K562 (cell line): ENCODE measurements at regions not wholly inside any gene's neighbourhood (a gene's known extent, or its start where the extent isn't known, plus 50 kb on each side); places are given as distances from the start of the nearest gene placed in this dataset.

Experiments used
- ATAC-seq: fragments of 200-7000 bp; cut with Tn5 transposase; 3 replicates; pipeline ENCODE4 v1.9.1; 2020; ENCODE audit warnings: moderate library complexity
- BruUV-seq: library from RNA; stranded (reverse); fragments of 400-500 nt; replicated peaks from 2 replicates; lab custom pipeline; 2021; lab: Mats Ljungman, UMichigan
- CTCF ChIA-PET: fragments of 300-600 bp; formaldehyde crosslinking; extraction: SDS; loops from one replicate; lab custom pipeline; 2021; ENCODE audit warnings: low intra/inter-chr PET ratio; lab: Yijun Ruan, JAX
- POLR2A ChIA-PET: fragments of 300-600, 350-650 bp; sonication (Branson Sonifier 250); formaldehyde crosslinking; extraction: SDS; loops from one replicate; lab custom pipeline; 2021; ENCODE audit warnings: antibody characterized with exemption, inconsistent platforms; lab: Yijun Ruan, JAX
- DNase-seq, 4 experiments: peaks; one replicate each; pipeline versions ENCODE4 v3.0.0 to v3.0.0-alpha.2; 2011 to 2018; ENCODE audit warnings: low spot score in 3 of 4, mixed read lengths in 3 of 4; ENCODE audit errors: extremely low read depth in 1 of 4
- FAIRE-seq: peaks from 2 replicates; lab custom pipeline; 2011; peaks lifted over from hg19 to GRCh38; lab: Jason Lieb, UNC
- H2AFZ ChIP-seq: 2 replicates; pipeline ENCODE4 v1.6.0; 2011; ENCODE audit warnings: low read depth, low read length, control low read depth, inconsistent platforms
- H3K27ac ChIP-seq: fragments of 200-600 bp; 3 replicates; pipeline ENCODE4 v1.8.0; 2011; ENCODE audit warnings: low read depth, mild to moderate bottlenecking, control low read depth, inconsistent platforms, low read length, moderate library complexity, mixed read lengths; ENCODE audit errors: extremely low read depth
- H3K27me3 ChIP-seq, 2 experiments: fragments of 300-600 bp in 1 of 2; 2 replicates in 1 of 2; 3 replicates in 1 of 2; pipeline versions ENCODE4 v1.6.0 to v1.8.0; 2011; ENCODE audit warnings: inconsistent platforms in 2 of 2, low read length in 2 of 2, mild to moderate bottlenecking in 1 of 2, mixed read lengths in 1 of 2, moderate library complexity in 1 of 2; ENCODE audit not compliant: control insufficient read depth in 2 of 2, insufficient read depth in 2 of 2
- H3K36me3 ChIP-seq: fragments of 300-600 bp; 3 replicates; pipeline ENCODE4 v1.8.0; 2011; ENCODE audit warnings: mild to moderate bottlenecking, low read length, inconsistent platforms; ENCODE audit not compliant: control insufficient read depth, insufficient read depth
- H3K4me1 ChIP-seq, 2 experiments: fragments of 200-600 bp in 1 of 2; replicated peaks in 1 of 2; 2 replicates in 1 of 2; 3 replicates in 1 of 2; pipeline versions ENCODE4 v1.5.1 to v1.8.0; 2011; ENCODE audit warnings: inconsistent platforms in 2 of 2, low read length in 2 of 2, mild to moderate bottlenecking in 1 of 2, mixed read lengths in 1 of 2, moderate library complexity in 1 of 2; ENCODE audit not compliant: control insufficient read depth in 2 of 2, insufficient read depth in 2 of 2
- H3K4me2 ChIP-seq: 2 replicates; pipeline ENCODE4 v1.6.1; 2011; ENCODE audit warnings: low read length, control low read depth, inconsistent platforms, mixed read lengths; ENCODE audit not compliant: insufficient read depth
- H3K4me3 ChIP-seq: fragments of 200-600 bp; sonication (generic), shearing (Covaris generic); 2 replicates; pipeline ENCODE4 v1.5.1; 2016; ENCODE audit warnings: control low read depth, inconsistent platforms
- H3K79me2 ChIP-seq: fragments of 200-600 bp; 3 replicates; pipeline ENCODE4 v1.8.0; 2011; ENCODE audit warnings: low read length, inconsistent platforms; ENCODE audit not compliant: control insufficient read depth, insufficient read depth
- H3K9ac ChIP-seq, 2 experiments: 2 replicates each; pipeline versions ENCODE4 v1.6.0 to v1.6.1; 2011; ENCODE audit warnings: low read depth in 2 of 2, low read length in 2 of 2, control low read depth in 1 of 2, inconsistent platforms in 1 of 2, mild to moderate bottlenecking in 1 of 2, mixed read lengths in 1 of 2; ENCODE audit not compliant: insufficient read depth in 1 of 2
- H3K9me1 ChIP-seq: one replicate; pipeline ENCODE4 v1.6.0; 2011; ENCODE audit warnings: inconsistent platforms, mild to moderate bottlenecking, low read length, moderate library complexity; ENCODE audit not compliant: control insufficient read depth, insufficient read depth
- H3K9me3 ChIP-seq: replicated peaks from 2 replicates; pipeline ENCODE4 v1.5.1; 2011; ENCODE audit warnings: low read depth, low read length, inconsistent platforms; ENCODE audit not compliant: control insufficient read depth, insufficient read depth
- H4K20me1 ChIP-seq: replicated peaks from 2 replicates; pipeline ENCODE4 v1.6.1; 2011; ENCODE audit warnings: low read length, inconsistent platforms, mixed read lengths; ENCODE audit not compliant: control insufficient read depth, insufficient read depth
- E2F3 ChIP-seq: fragments of 250-450 bp; sonication (Bioruptor Pico); IDR thresholded peaks from 2 replicates; pipeline ENCODE4 v1.4.0; 2020; ENCODE audit warnings: mild to moderate bottlenecking
- MYBL2 ChIP-seq, 2 experiments: fragments of 450-650 bp in 1 of 2; sonication (generic) in 1 of 2; formaldehyde crosslinking in 1 of 2; IDR thresholded peaks; 2 replicates each; pipeline versions ENCODE4 v1.6.1 to v1.8.1; 2017 to 2022; ENCODE audit warnings: borderline replicate concordance in 1 of 2, inconsistent platforms in 1 of 2, low read depth in 1 of 2, mild to moderate bottlenecking in 1 of 2, missing genetic modification reagents in 1 of 2, moderate library complexity in 1 of 2
- RHOXF2B ChIP-seq: fragments of 250-450 bp; sonication (Bioruptor Pico); conservative IDR thresholded peaks from 2 replicates; pipeline ENCODE4 v1.5.1; 2021
- STAT5A ChIP-seq: IDR thresholded peaks from 2 replicates; pipeline ENCODE4 v1.6.1; 2012; ENCODE audit warnings: low read length, inconsistent platforms, borderline replicate concordance
- ZNF263 ChIP-seq: sonication (generic); formaldehyde crosslinking; IDR thresholded peaks from 2 replicates; pipeline ENCODE4 v1.8.0; 2022; ENCODE audit warnings: mild to moderate bottlenecking, missing genetic modification reagents, borderline replicate concordance
- WGBS: fragments of 100-300 bp; shearing (Covaris generic); methylation state at CpG from one replicate; pipeline ENCODE4 v1.1.6; 2016; ENCODE audit warnings: low coverage, mixed read lengths; ENCODE audit not compliant: insufficient coverage; ENCODE audit errors: missing lambda C conversion rate; 5-methylcytosine and 5-hydroxymethylcytosine counted together
- in situ Hi-C: fragments of 300-500 bp; cut with MboI; formaldehyde crosslinking; loops from 4 replicates; pipeline ENCODE4 v1.15.0; 2018; ENCODE audit warnings: inconsistent platforms, mixed read lengths
- intact Hi-C: fragments of 100-400 bp; cut with micrococcal nuclease; formaldehyde crosslinking; loops from 2 replicates; pipeline ENCODE4 v1.14.2; 2022

- TF ChIP-seq STAT5A = no peak
These were observed 65.4 kb upstream of the ADRA2C start (continued) for GRCh38 chr4:3700736-3701135.

- Histone ChIP-seq H3K27me3 (peaks cover 0 to 36% of the 10 kb centered on the region in 2 experiments; a peak in 3 of 5 replicates), H3K36me3 (no peaks in the 10 kb centered on the region), H3K4me3 (no peak overlapping the region), H3K27ac (no peak overlapping the region), H3K4me2 (no peak overlapping the region), H4K20me1 (0 out of 2 replicates have a peak, but pooled peaks cover 6% of the 10 kb centered on the region), H2AFZ (no peak overlapping the region), H3K4me1 (no peaks in the 10 kb centered on the region; a peak in 1 of 5 replicates), H3K9ac (no peak overlapping the region), H3K79me2 (no peaks in the 10 kb centered on the region), H3K9me1 (no peaks in the 10 kb centered on the region), H3K9me3 (no peaks in the 10 kb centered on the region)
- in situ Hi-C loops (no loop called here), intact Hi-C loops (no loop called here)
- FAIRE-seq (no peak), DNase-seq (no peak), ATAC-seq (no peak)
- BruUV-seq = no TSS peak
- ChIA-PET CTCF (no interaction called here), POLR2A (no interaction called here)
- TF ChIP-seq MYBL2 (IDR thresholded peaks at IDR 0.05; ENCODE audit: low read depth) (no peak), MYBL2 (CRISPR knock-in tag; IDR thresholded peaks at IDR 0.05; ENCODE audit: borderline replicate concordance) (no peak), RHOXF2B (CRISPR knock-in tag) (no peak), ZNF263 (CRISPR knock-in tag) (peak; percentile 54; the same call in 1 of the 2 replicates), E2F3 (no peak)
- 0% methylated on average over 1 of the region's 6 CpGs for WGBS
These were observed 66.0 kb upstream of the ADRA2C start for GRCh38 chr4:3700223-3700622.
